T-helper 2 cell treated with Interferon-gamma antibody and Interleukin-4, amounts not matched to agents 100 ng/mL and 5 ng/mL, for 36 hours (primary cell): ENCODE measurements at regions not wholly inside any gene's neighbourhood (a gene's known extent, or its start where the extent isn't known, plus 50 kb on each side); places are given as distances from the start of the nearest gene placed in this dataset.

Experiments
- intact Hi-C: fragments of 100-400 bp; cut with micrococcal nuclease; formaldehyde crosslinking; loops from one replicate; pipeline ENCODE4 v1.15.1; 2023

GRCh38 chr13:61485128-61485765, 69.6 kb upstream of the PCDH20 start:
- intact Hi-C loops = no loop called here

- intact Hi-C loops = no loop called here
These were observed 62.0 kb upstream of the PCDH20 start for GRCh38 chr13:61477619-61478018.

GRCh38 chr13:61470786-61471185, 55.1 kb upstream of the PCDH20 start:
- intact Hi-C loops = no loop called here

- intact Hi-C loops = no loop called here
These were observed 50.6 kb upstream of the PCDH20 start for GRCh38 chr13:61466280-61466679.
